Fibroblast of lung (primary cell): ENCODE measurements at regions not wholly inside any gene's neighbourhood (a gene's known extent, or its start where the extent isn't known, plus 50 kb on each side); places are given as distances from the start of the nearest gene placed in this dataset.

ENCODE experiments used
- EZH2 ChIP-seq: IDR thresholded peaks from 2 replicates; pipeline ENCODE4 v1.5.1; 2012; ENCODE audit warnings: low read length, control low read depth, mild to moderate bottlenecking; ENCODE audit errors: missing control alignments
- TF ChIP-seq, protein P1 (sequence below), 2 donors: IDR thresholded peaks in 1 of 2; conservative IDR thresholded peaks in 1 of 2; 1 replicate in 1 of 2; 2 replicates in 1 of 2; pipeline ENCODE4 v1.5.1; 2011 to 2012; ENCODE audit warnings: low read length in 2 of 2, control low read depth in 1 of 2, inconsistent platforms in 1 of 2, low read depth in 1 of 2, mild to moderate bottlenecking in 1 of 2

DNA sequence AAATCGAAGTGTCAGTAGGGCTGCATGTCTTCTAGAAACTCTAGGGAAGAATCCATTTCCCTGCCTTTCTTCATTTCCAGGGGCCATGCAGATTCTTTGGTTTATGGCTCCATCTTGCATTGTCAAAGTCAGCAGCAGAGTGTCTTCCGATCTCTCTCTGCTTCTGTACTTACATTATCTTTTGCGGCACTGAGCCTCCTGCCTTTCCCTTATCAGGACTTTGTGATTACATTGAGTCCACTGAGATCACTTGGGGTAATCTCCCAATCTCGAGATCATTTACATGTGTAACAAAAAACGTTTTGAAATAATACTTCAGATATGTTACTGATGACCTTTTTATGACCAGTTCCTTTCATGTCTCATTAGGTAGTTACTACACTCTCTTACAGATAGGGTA lies 695.9 kb downstream of the NSUN3 start:
- TF ChIP-seq EZH2, result no peak
- TF ChIP-seq, protein P1, sequence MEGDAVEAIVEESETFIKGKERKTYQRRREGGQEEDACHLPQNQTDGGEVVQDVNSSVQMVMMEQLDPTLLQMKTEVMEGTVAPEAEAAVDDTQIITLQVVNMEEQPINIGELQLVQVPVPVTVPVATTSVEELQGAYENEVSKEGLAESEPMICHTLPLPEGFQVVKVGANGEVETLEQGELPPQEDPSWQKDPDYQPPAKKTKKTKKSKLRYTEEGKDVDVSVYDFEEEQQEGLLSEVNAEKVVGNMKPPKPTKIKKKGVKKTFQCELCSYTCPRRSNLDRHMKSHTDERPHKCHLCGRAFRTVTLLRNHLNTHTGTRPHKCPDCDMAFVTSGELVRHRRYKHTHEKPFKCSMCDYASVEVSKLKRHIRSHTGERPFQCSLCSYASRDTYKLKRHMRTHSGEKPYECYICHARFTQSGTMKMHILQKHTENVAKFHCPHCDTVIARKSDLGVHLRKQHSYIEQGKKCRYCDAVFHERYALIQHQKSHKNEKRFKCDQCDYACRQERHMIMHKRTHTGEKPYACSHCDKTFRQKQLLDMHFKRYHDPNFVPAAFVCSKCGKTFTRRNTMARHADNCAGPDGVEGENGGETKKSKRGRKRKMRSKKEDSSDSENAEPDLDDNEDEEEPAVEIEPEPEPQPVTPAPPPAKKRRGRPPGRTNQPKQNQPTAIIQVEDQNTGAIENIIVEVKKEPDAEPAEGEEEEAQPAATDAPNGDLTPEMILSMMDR (conservative IDR thresholded peaks at IDR 0.05 in 1 of 2, IDR thresholded peaks at IDR 0.05 in 1 of 2; ENCODE audit: low read depth in 1 of 2, low read length in 2 of 2), result no peak
